IPS-20b (cell line): ENCODE measurements at regions not wholly inside any gene's neighbourhood (a gene's known extent, or its start where the extent isn't known, plus 50 kb on each side); places are given as distances from the start of the nearest gene placed in this dataset.

ENCODE experiments used
- H3K27ac ChIP-seq: one replicate; pipeline ENCODE4 v1.5.1; 2013; ENCODE audit warnings: low read length
- H3K27me3 ChIP-seq: 2 replicates; pipeline ENCODE4 v1.6.1; 2013; ENCODE audit warnings: mild to moderate bottlenecking, low read length, inconsistent platforms; ENCODE audit not compliant: insufficient read depth
- H3K36me3 ChIP-seq: 2 replicates; pipeline ENCODE4 v1.6.1; 2013; ENCODE audit warnings: low read depth, mild to moderate bottlenecking, inconsistent platforms, low read length, moderate library complexity; ENCODE audit not compliant: insufficient read depth
- H3K4me1 ChIP-seq: 2 replicates; pipeline ENCODE4 v1.6.1; 2013; ENCODE audit warnings: mild to moderate bottlenecking, control low read depth, inconsistent platforms, low read length, moderate library complexity; ENCODE audit not compliant: insufficient read depth
- H3K4me3 ChIP-seq: 2 replicates; pipeline ENCODE4 v1.5.1; 2013; ENCODE audit warnings: mild to moderate bottlenecking, low read length, inconsistent platforms
- H3K9ac ChIP-seq: 2 replicates; pipeline ENCODE4 v1.6.1; 2013; ENCODE audit warnings: low read depth, mild to moderate bottlenecking, inconsistent platforms, low read length, moderate library complexity
- H3K9me3 ChIP-seq: 2 replicates; pipeline ENCODE4 v1.6.1; 2013; ENCODE audit warnings: mild to moderate bottlenecking, low read depth, low read length, inconsistent platforms; ENCODE audit not compliant: insufficient read depth

DNA sequence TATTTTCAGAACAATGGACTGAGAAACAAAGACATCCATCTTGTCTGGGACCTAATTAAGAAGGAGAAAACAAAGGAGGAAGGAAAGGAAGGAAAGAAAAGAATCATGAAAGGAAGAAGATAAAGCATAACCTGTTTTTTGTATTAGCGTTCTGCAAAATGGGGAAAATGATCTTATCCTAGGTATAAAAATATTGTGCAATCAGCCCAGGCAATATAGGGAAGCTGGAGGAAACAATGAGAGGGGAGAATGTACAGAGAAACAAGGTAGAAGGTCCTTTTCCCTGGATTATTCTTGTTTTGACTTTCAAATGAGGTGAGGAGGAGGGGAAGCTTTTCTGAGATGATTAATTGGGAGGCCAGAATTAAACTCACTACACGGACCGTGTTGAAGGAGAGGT lies 177.9 kb downstream of the COX7C start:
- Histone ChIP-seq H3K27me3 (no peaks in the 10 kb centered on the region), H3K4me1 (0 out of 2 replicates have a peak, but pooled peaks cover 4% of the 10 kb centered on the region), H3K9me3 (no peaks in the 10 kb centered on the region), H3K9ac (no peak overlapping the region), H3K27ac (no peak overlapping the region), H3K4me3 (no peak overlapping the region), H3K36me3 (no peaks in the 10 kb centered on the region)

DNA sequence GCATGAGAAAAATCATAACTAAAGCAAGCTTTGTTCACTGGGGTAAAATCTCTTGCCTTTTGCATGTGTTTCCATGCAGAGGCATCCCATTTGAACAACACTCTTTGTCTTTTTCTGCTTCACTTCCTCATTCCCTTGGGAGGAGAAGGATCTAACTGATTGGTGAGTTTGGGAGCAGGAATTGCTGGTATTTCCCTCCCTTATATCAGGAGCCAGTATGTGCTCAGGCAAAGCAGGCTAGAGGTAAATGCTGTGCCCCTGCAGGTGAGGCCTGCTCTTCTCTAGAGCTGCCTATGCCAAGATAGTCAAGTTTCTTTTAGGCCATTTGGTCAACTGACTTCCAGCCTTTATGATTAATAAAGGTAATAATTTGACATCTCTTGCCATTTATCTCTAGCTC lies 179.9 kb downstream of the COX7C start:
- Histone ChIP-seq H3K27me3 (no peaks in the 10 kb centered on the region), H3K36me3 (no peaks in the 10 kb centered on the region), H3K27ac (no peak overlapping the region), H3K9ac (no peak overlapping the region), H3K9me3 (no peaks in the 10 kb centered on the region), H3K4me1 (0 out of 2 replicates have a peak, but pooled peaks cover 4% of the 10 kb centered on the region), H3K4me3 (no peak overlapping the region)

DNA sequence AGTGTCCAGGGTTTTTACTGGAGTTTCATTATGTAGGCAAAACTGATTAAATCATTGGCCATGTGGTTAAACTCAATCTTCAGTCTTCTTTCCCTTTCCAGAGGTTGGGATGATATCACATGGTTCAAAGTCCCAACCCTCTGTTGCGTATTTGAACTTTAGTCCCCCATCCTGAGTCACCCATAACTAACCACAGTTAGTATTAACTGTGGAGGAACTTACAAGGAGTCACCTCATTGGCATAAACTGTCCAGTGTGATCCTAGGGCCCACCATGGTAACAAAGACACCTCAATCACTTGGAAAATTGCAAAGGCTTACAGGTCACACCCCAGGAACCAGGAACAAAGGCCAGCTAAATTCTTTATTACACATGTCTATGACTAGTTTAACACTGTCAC lies 188.5 kb downstream of the COX7C start:
- Histone ChIP-seq H3K36me3 (no peaks in the 10 kb centered on the region), H3K4me1 (peaks cover 4% of the 10 kb centered on the region; the same call in 1 of the 2 replicates), H3K27ac (no peak overlapping the region), H3K27me3 (no peaks in the 10 kb centered on the region), H3K9ac (no peak overlapping the region), H3K9me3 (peaks cover 14% of the 10 kb centered on the region), H3K4me3 (no peak overlapping the region)

DNA sequence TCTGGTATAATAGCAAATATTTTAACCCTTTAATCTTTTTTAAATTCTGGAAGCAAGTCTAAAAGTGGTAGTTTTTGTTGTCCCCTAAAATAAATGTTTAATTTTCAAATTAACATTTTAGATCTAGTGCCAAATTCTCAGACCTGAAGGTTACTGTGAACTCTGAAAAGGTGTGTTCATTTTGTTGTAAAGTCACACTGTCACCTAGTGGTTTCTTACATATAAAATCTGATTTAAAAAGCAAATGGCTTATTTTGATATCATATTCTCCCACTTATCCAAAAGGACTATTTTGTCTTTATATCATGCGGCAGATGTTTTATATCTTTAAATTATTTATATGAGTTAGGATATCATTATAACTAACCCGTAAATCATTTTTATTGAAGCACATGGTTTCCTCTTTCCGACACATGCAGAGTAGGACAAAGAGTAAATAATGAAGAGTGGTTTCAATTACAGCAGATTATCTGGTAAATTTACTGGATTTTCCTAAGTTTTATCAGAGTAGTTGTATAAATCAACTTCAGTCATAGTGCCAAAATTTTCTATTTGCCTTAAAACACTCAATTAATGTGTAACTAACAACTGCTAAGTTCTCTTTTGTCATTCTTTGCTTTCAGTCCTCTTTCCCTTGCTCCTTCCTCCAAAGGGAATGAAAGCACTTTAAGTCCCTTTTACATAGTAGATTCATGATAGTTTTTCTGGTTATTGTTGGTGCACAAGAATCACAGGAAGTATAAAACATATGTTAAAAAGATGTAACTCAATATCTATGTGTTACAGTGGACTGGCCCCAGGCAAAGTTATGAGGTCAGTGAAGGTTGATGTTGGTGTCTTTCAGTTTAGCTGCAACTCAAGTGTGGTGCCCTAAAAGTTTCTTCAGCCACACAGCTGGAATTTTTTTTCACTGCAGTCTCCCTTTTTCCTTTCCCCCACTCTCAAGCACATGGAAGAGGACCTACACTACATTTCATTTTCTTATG lies 189.6 kb downstream of the COX7C start:
- no peak overlapping the region for H3K4me3 ChIP-seq
- no peak overlapping the region for H3K9ac ChIP-seq
- no peaks in the 10 kb centered on the region for H3K27me3 ChIP-seq
- no peaks in the 10 kb centered on the region for H3K36me3 ChIP-seq
- peaks cover 14% of the 10 kb centered on the region for H3K9me3 ChIP-seq
- peaks cover 4% of the 10 kb centered on the region; the same call in 1 of the 2 replicates for H3K4me1 ChIP-seq
- H3K27ac ChIP-seq: no peak overlapping the region

DNA sequence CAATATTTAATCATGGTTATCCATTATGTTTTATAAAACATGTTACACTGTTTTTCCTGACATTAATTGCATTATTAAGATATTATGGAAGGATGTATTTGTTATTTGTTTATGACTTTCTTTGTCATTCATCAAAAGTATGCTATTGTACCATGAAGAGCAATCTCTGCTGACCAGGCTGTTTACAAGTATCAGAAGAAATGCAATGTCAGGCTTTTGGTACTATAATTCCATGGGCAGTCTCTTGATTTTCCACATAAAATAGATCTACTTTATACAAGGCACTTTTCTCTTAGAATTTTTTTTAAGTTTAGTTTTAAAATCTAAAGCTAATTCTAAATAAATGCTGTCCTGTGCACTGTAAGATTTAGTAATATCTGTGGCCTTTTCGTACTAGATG lies 196.6 kb downstream of the COX7C start:
- Histone ChIP-seq H3K27ac (no peak overlapping the region), H3K9me3 (no peaks in the 10 kb centered on the region), H3K9ac (no peak overlapping the region), H3K27me3 (no peaks in the 10 kb centered on the region), H3K4me1 (no peaks in the 10 kb centered on the region), H3K36me3 (no peaks in the 10 kb centered on the region), H3K4me3 (no peak overlapping the region)

DNA sequence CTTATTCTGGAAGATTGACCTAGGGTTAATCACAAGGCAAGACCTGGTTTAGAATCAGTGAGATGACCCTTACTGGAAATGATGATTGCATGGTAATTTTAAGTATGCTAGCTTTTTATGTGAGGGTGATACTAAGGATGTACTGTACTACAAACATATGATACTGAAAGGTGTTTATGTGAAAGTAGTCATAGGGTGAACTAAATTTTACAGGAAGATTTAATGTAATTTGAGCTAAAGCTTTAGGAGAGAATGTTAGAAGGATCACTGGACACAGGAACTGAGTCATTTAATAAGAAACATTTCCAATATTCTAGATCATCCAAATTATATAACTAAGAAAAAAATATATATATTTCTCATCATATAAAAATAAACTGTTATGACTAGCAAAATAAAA lies 197.2 kb downstream of the COX7C start:
- H3K27ac ChIP-seq: no peak overlapping the region
- no peaks in the 10 kb centered on the region for H3K27me3 ChIP-seq
- no peaks in the 10 kb centered on the region for H3K9me3 ChIP-seq
- no peaks in the 10 kb centered on the region for H3K36me3 ChIP-seq
- no peaks in the 10 kb centered on the region for H3K4me1 ChIP-seq
- no peak overlapping the region for H3K4me3 ChIP-seq
- H3K9ac ChIP-seq: no peak overlapping the region

DNA sequence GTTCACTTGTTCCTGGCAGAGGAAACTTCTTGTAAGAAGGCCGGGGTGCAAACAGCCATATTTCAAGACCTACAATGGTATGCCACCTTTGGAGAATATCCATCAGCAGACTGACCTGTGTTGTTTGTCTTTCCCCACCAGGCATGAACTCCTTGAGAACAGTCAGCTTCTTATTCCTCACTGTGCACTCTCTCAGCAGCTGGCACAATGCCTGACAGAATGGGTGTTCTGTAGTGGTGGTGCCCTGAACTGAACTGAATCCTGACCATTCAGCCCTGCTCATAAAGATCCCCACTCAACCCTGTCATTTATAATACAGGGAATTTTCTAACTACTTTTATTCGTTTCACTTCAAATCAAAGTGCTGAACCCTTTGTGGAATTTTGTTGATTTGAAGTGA lies 206.9 kb downstream of the COX7C start:
- H3K36me3 ChIP-seq: no peaks in the 10 kb centered on the region
- H3K9ac ChIP-seq: no peak overlapping the region
- no peak overlapping the region for H3K4me3 ChIP-seq
- no peaks in the 10 kb centered on the region for H3K9me3 ChIP-seq
- H3K27me3 ChIP-seq: no peaks in the 10 kb centered on the region
- H3K4me1 ChIP-seq: no peaks in the 10 kb centered on the region
- H3K27ac ChIP-seq: no peak overlapping the region

DNA sequence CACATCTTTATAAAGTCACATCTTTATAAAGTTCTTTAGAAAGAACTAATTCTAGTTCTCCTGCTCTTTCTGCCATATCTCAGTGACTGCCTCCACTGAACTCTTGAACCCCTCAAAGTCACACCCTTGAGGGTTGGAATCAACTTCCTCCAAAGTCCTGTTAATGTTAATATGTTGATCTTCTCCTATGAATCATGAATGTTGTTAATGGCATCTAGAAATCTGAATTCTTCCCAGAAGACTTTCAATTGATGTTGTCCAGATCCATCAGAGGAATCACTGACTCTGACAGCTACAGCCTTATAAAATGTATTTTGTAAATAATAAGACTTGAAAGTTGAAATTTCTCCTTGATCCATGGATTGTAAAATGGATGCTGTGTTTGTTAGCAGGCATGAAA lies 213.4 kb downstream of the COX7C start:
- Histone ChIP-seq H3K9ac (no peak overlapping the region), H3K27ac (no peak overlapping the region), H3K9me3 (no peaks in the 10 kb centered on the region), H3K4me3 (no peak overlapping the region), H3K4me1 (no peaks in the 10 kb centered on the region), H3K27me3 (no peaks in the 10 kb centered on the region), H3K36me3 (no peaks in the 10 kb centered on the region)

DNA sequence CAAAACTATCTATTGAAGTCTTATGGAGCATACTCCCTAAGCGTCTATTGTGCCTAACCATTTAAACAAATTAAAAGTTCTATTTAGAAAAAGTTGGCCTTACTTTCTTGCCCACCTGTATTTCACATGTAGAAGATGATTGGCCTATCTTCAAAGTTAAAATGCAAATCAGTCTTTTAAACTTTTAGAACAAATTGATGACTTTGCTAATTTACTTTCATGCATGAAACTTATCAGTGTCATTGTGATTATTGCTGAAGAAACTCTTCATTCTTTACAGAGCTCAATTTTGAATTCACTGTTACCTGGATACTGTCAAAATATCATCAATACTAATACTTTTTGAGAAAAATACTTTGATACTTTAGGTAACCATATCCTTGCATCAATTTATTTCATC lies 216.1 kb downstream of the COX7C start:
- Histone ChIP-seq H3K4me1 (no peaks in the 10 kb centered on the region), H3K9me3 (no peaks in the 10 kb centered on the region), H3K27me3 (no peaks in the 10 kb centered on the region), H3K36me3 (no peaks in the 10 kb centered on the region), H3K27ac (no peak overlapping the region), H3K9ac (no peak overlapping the region), H3K4me3 (no peak overlapping the region)

DNA sequence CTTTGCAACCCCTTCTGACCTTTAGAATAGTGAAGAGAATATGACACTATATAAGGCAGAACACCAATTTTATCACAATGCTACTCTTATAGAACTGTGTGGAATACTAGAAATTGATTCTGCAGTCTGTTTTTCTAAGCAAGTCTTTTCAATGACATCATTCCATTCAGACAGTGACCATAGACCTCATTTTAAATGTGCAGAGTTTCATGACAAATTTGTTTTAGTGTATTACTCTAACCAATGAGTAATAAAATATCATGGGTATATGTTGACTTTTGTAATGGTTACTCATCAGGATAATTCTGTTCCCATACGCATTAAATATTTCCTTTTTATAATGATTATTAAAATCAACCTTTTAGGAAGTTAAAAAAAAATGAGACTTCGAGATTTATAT lies 219.9 kb downstream of the COX7C start:
- H3K9me3 ChIP-seq: no peaks in the 10 kb centered on the region
- H3K27ac ChIP-seq: no peak overlapping the region
- no peak overlapping the region for H3K4me3 ChIP-seq
- no peaks in the 10 kb centered on the region for H3K4me1 ChIP-seq
- no peaks in the 10 kb centered on the region for H3K27me3 ChIP-seq
- no peaks in the 10 kb centered on the region for H3K36me3 ChIP-seq
- no peak overlapping the region for H3K9ac ChIP-seq

DNA sequence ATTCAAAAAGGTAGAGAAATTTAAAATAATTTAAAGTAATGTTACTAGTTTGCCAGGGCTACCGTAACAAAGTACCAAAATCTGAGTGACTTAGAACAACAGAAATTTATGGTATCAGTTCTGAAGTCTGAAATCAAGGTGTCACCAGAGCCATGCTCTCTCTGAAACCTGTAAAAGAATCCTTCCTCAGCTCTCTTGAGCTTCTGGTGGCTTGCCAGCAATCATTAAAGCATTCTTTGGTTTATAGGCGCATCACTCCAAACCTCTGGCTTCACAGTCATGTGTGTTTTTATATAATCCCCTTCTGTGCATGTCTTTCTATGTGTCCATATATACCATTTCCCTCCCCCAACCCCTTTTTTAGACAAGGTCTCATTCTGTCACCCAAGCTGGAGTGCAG lies 220.3 kb downstream of the COX7C start:
- Histone ChIP-seq H3K27ac (no peak overlapping the region), H3K36me3 (no peaks in the 10 kb centered on the region), H3K4me1 (no peaks in the 10 kb centered on the region), H3K9ac (no peak overlapping the region), H3K27me3 (no peaks in the 10 kb centered on the region), H3K4me3 (no peak overlapping the region), H3K9me3 (no peaks in the 10 kb centered on the region)

DNA sequence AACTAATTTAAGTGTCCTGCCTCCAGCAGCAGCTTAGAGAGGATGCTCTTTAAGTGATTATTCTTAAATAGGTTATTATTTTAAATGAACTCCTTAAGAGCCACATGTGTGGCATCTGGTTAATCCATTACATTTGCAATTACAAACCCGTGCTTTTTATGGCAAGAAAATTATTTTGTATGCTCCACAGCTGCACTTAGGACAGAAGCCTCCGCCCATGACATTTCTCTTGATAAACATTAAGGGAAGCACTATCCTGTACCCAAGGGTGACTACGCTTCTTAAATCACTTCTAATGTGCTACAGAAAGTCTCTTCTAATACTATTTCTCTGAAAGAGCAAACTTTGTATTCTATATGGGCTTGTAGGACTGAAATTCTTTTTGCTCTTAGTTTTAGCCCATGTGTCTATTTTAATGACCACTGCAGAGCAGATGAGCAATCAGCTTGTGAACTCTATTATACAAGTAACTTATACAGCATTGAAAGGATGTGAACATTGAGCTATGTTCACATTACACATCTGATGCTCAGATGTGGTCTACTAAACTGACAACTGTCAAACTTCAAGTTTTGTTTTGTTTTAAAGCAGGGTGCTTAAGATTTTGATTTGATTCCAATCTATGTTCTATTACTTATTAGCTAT lies 223.4 kb downstream of the COX7C start:
- H3K36me3 ChIP-seq: no peaks in the 10 kb centered on the region
- no peak overlapping the region for H3K9ac ChIP-seq
- no peak overlapping the region for H3K27ac ChIP-seq
- no peaks in the 10 kb centered on the region for H3K27me3 ChIP-seq
- no peaks in the 10 kb centered on the region for H3K4me1 ChIP-seq
- no peaks in the 10 kb centered on the region for H3K9me3 ChIP-seq
- H3K4me3 ChIP-seq: no peak overlapping the region
